ENCODE measurements at regions not wholly inside any gene's neighbourhood (a gene's known extent, or its start where the extent isn't known, plus 50 kb on each side); places are given as distances from the start of the nearest gene placed in this dataset.

DNA sequence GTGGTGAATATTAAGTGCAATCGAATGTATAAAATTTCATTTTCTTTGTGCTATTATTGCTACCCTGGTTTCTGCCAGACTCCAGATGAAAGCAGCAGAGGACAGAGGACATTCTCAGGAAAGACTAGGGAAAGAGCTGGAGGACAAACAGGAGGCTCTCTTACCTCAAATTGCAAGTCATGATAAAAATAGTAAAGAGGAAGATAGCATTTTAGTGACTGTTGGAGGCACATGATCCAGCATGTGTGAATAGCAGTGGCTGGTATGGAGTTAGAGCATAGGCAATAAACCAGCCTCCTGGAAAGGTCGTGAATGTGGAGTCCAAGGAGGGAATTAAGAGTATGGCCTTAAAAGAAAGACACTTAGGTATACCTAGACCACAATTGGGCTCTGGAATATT, 1040.0 kb downstream of the STPG2 start:
- TF ChIP-seq, protein P1, sequence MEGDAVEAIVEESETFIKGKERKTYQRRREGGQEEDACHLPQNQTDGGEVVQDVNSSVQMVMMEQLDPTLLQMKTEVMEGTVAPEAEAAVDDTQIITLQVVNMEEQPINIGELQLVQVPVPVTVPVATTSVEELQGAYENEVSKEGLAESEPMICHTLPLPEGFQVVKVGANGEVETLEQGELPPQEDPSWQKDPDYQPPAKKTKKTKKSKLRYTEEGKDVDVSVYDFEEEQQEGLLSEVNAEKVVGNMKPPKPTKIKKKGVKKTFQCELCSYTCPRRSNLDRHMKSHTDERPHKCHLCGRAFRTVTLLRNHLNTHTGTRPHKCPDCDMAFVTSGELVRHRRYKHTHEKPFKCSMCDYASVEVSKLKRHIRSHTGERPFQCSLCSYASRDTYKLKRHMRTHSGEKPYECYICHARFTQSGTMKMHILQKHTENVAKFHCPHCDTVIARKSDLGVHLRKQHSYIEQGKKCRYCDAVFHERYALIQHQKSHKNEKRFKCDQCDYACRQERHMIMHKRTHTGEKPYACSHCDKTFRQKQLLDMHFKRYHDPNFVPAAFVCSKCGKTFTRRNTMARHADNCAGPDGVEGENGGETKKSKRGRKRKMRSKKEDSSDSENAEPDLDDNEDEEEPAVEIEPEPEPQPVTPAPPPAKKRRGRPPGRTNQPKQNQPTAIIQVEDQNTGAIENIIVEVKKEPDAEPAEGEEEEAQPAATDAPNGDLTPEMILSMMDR (IDR thresholded peaks at IDR 0.05) = no peak
- TF ChIP-seq EZH2 (IDR thresholded peaks at IDR 0.05; ENCODE audit: borderline replicate concordance, insufficient read depth, low read depth, low read length, poor library complexity, severe bottlenecking) = no peak
